ENCODE measurements at regions not wholly inside any gene's neighbourhood (a gene's known extent, or its start where the extent isn't known, plus 50 kb on each side); places are given as distances from the start of the nearest gene placed in this dataset.

DNA sequence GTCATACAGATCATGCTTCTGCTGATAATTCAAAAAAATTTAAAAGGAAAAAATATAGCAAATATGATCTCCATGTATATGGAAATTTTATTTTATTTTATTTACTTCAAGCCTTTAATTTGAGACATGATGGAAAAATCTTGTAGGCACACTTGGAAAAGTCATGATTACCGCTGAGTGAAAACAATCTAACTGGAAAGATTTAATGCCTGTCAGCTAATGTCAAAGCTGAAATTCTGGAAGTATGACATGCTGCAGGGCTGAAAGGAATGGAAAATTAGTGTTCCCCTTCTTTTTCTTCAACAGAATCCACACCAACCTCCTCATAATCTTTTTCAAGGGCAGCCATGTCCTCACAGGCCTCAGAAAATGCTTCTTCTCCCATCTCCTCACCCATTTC lies 58.2 kb downstream of the RPRM start:
- DNase-seq, result no peak
- in situ Hi-C loops (cut with HindIII; ENCODE audit: low pct_ligation_motif_present, low sequenced_read_pairs), result no loop called here
- no peak overlapping the region for H3K4me3 ChIP-seq (ENCODE audit: low read depth, low read length)
- no peaks in the 10 kb centered on the region for H3K36me3 ChIP-seq (replicated peaks)
- TF ChIP-seq, protein P1, sequence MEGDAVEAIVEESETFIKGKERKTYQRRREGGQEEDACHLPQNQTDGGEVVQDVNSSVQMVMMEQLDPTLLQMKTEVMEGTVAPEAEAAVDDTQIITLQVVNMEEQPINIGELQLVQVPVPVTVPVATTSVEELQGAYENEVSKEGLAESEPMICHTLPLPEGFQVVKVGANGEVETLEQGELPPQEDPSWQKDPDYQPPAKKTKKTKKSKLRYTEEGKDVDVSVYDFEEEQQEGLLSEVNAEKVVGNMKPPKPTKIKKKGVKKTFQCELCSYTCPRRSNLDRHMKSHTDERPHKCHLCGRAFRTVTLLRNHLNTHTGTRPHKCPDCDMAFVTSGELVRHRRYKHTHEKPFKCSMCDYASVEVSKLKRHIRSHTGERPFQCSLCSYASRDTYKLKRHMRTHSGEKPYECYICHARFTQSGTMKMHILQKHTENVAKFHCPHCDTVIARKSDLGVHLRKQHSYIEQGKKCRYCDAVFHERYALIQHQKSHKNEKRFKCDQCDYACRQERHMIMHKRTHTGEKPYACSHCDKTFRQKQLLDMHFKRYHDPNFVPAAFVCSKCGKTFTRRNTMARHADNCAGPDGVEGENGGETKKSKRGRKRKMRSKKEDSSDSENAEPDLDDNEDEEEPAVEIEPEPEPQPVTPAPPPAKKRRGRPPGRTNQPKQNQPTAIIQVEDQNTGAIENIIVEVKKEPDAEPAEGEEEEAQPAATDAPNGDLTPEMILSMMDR (IDR thresholded peaks at IDR 0.05; ENCODE audit: low read depth, low read length, missing control alignments), result no peak
- H3K27ac ChIP-seq, result no peak overlapping the region
- H3K27me3 ChIP-seq (replicated peaks), result no peaks in the 10 kb centered on the region

DNA sequence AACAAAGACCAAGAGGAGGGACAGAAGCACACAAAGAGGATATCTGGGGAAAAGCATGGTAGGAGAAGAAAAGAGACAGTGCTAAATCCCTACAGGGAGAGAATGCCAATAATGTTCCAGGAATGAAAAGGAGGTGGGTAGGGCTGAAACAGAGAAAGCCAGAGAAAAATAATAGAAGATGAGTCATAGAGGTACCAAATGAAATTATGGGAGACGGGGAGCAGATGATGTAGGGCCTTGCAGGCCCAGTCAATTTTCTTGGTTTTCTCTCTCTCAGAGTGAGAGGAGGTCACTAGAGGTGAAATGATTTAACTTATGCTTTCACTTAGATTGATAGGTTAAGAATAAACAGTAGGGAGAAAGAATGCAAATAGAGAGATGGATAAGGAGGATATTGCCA lies 61.5 kb downstream of the RPRM start:
- Histone ChIP-seq H3K4me3 (ENCODE audit: low read depth, low read length) (no peak overlapping the region), H3K27ac (no peak overlapping the region), H3K36me3 (replicated peaks) (no peaks in the 10 kb centered on the region), H3K27me3 (replicated peaks) (no peaks in the 10 kb centered on the region)
- in situ Hi-C loops (cut with HindIII; ENCODE audit: low pct_ligation_motif_present, low sequenced_read_pairs), result no loop called here
- TF ChIP-seq, protein P1 (IDR thresholded peaks at IDR 0.05; ENCODE audit: low read depth, low read length, missing control alignments), result no peak
- DNase-seq, result no peak

DNA sequence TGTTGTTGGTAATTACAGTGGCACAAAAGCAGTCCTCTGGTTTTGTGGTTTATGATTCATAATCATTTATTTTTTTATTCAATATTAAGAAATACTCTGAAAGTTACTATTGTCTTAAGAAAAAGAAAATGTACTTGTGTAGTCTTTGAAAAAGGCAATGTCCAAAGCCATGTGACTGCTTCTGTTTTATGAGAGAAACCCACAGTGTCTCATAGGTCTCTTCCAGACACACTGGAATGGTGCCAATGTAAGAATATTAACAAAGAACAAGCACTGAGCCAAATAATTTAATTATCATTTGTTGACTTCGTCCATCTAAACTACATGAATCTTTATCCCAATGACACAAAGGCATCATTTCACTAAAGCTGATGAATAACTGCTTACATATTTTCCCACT lies 62.5 kb downstream of the RPRM start:
- in situ Hi-C loops (cut with HindIII; ENCODE audit: low pct_ligation_motif_present, low sequenced_read_pairs), result no loop called here
- TF ChIP-seq, protein P1 (IDR thresholded peaks at IDR 0.05; ENCODE audit: low read depth, low read length, missing control alignments), result no peak
- Histone ChIP-seq H3K4me3 (ENCODE audit: low read depth, low read length) (no peak overlapping the region), H3K27ac (no peak overlapping the region), H3K27me3 (replicated peaks) (no peaks in the 10 kb centered on the region), H3K36me3 (replicated peaks) (no peaks in the 10 kb centered on the region)
- no peak for DNase-seq

DNA sequence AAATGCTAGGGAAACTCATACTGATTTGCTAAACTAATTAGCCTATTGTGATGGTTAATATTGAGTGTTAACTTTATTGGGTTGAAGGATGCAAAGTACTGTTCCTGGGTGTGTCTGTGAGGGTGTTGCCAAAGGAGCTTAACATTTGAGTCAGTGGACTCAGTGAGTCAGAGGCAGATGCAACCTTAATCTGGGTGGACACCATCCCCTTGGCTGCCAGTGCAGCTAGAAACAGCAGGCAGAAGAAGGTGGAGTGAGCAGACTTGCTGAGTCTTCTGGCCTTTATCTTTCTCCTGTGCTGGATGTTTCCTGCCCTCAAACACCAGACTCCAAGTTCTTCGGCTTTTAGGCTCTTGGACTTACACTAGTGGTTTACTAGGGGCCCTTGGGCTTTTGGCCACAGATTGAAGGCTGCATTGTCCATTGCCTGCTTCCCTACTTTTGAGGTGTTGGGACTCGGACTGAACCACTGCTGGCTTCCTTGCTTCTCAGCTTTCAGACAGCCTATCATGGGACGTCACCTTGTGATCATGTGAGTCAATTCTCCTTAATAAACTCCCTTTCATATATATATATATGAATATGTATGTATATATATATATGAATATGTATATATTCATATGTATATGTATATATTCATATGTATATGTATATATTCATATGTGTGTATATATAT lies 69.7 kb downstream of the RPRM start:
- in situ Hi-C loops (cut with HindIII; ENCODE audit: low pct_ligation_motif_present, low sequenced_read_pairs), result no loop called here
- DNase-seq, result no peak
- Histone ChIP-seq H3K27ac (no peak overlapping the region), H3K4me3 (ENCODE audit: low read depth, low read length) (no peak overlapping the region), H3K36me3 (replicated peaks) (no peaks in the 10 kb centered on the region), H3K27me3 (replicated peaks) (no peaks in the 10 kb centered on the region)
- TF ChIP-seq, protein P1 (IDR thresholded peaks at IDR 0.05; ENCODE audit: low read depth, low read length, missing control alignments), result no peak

DNA sequence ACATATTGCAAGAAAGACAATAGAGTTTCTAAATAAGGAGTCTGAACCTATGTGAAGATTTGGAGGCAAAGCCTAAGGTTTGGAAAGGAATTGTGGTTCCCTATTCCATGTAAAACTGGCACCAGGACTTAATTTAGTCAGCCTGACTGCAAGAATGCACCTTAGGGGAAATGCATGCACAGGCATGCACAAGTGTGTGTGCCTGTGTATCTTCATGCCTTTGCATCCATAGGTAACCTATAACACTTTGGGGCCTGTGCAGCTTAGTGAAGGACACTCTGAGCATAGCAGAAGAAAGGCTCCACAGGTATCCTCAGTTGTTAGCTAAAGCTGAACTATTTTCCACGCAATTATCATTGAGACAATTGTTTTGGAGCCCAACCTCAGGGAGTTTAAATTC lies 73.4 kb downstream of the RPRM start:
- TF ChIP-seq, protein P1 (IDR thresholded peaks at IDR 0.05; ENCODE audit: low read depth, low read length, missing control alignments), result no peak
- Histone ChIP-seq H3K27me3 (replicated peaks) (no peaks in the 10 kb centered on the region), H3K4me3 (ENCODE audit: low read depth, low read length) (no peak overlapping the region), H3K27ac (no peak overlapping the region), H3K36me3 (replicated peaks) (no peaks in the 10 kb centered on the region)
- in situ Hi-C loops (cut with HindIII; ENCODE audit: low pct_ligation_motif_present, low sequenced_read_pairs), result no loop called here
- no peak for DNase-seq

DNA sequence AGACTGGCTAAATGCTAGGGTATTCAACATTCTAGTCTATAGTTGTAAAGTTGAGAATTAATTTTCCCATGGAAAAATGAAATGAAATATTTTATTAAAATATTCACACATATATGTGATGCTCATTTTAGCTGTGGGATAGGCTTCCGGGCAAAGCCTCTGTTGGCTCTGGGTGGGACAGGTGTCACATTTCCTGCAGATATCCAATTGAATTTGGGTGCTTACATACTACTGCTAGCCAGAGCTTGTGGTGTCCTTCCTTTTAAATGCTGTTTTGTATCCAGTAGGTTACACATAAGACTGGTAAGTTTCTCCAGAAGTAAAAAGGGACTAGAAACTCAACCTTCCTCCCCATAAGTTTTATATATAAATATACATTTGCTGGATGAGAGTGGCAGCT lies 73.8 kb downstream of the RPRM start:
- H3K27ac ChIP-seq, result no peak overlapping the region
- no peak for DNase-seq
- H3K27me3 ChIP-seq (replicated peaks), result no peaks in the 10 kb centered on the region
- in situ Hi-C loops (cut with HindIII; ENCODE audit: low pct_ligation_motif_present, low sequenced_read_pairs), result no loop called here
- no peak overlapping the region for H3K4me3 ChIP-seq (ENCODE audit: low read depth, low read length)
- H3K36me3 ChIP-seq (replicated peaks), result no peaks in the 10 kb centered on the region
- TF ChIP-seq, protein P1 (IDR thresholded peaks at IDR 0.05; ENCODE audit: low read depth, low read length, missing control alignments), result no peak

All from brain microvascular endothelial cell (primary cell).